ENCODE measurements at regions not wholly inside any gene's neighbourhood (a gene's known extent, or its start where the extent isn't known, plus 50 kb on each side); places are given as distances from the start of the nearest gene placed in this dataset.
"Not testable (repeated sequence)": the region's sequence is repeated elsewhere in the genome, so short reads cannot be mapped to it uniquely, and the experiment has no call there.

DNA sequence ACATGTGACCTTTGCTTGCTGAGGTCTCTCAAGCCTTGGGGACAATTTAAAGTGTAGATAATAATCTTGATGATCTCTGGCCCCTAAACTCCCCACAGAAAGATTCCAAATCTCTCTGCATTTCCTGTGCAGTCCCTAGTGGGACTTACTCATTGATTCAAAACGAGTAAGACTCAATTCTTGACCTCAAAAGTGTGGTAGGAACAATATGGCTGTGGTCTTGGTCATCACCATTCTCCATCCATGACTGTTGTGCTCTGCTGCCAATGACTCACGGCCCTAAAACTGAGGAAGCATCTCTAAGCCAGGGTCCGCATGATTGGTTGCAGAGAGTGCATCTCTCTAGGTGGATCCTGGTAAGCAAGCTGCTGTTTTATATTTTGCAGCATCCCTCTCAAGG lies 268.0 kb downstream of the PTGER3 start:
- DNase-seq (ENCODE audit: low read depth, low spot score), result no peak
- no peaks in the 10 kb centered on the region for H3K9me3 ChIP-seq (ENCODE audit: control insufficient read depth, insufficient read depth, low read length)
- H3K36me3 ChIP-seq (ENCODE audit: control insufficient read depth, insufficient read depth, low read length), result no peaks in the 10 kb centered on the region
- H3K4me3 ChIP-seq (ENCODE audit: low read length), result no peak overlapping the region
- H3K4me1 ChIP-seq (ENCODE audit: control insufficient read depth, insufficient read depth, low read length), result no peaks in the 10 kb centered on the region
- no peaks in the 10 kb centered on the region for H3K27me3 ChIP-seq (ENCODE audit: control insufficient read depth, insufficient read depth, low read length)
- no CpG with 5 or more reads among the region's 3 CpGs for WGBS (ENCODE audit: insufficient coverage, insufficient read length)
- H3K27ac ChIP-seq (ENCODE audit: low read length), result no peak overlapping the region

DNA sequence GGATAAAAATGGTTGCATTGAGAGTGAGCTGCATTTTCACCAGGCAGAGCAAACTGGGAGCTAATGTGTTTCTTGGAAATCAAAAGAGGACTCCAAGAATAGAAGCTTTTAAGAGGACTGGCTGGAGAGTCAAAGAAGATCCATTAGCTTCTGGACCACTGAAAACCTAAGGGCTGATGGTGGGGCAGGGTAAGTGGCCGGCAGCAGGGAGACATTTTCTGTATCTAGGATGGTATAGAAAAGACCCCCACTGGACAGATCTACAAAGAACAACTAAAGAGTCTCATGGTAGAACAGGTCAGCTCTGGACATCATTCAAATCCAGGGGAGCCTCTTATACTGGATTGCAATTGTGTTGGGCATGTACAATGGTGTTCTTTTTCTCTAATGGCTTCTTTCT lies 262.3 kb downstream of the PTGER3 start:
- Histone ChIP-seq H3K4me3 (ENCODE audit: low read length) (no peak overlapping the region), H3K36me3 (ENCODE audit: control insufficient read depth, insufficient read depth, low read length) (no peaks in the 10 kb centered on the region), H3K4me1 (ENCODE audit: control insufficient read depth, insufficient read depth, low read length) (no peaks in the 10 kb centered on the region), H3K27me3 (ENCODE audit: control insufficient read depth, insufficient read depth, low read length) (no peaks in the 10 kb centered on the region), H3K27ac (ENCODE audit: low read length) (no peak overlapping the region), H3K9me3 (ENCODE audit: control insufficient read depth, insufficient read depth, low read length) (no peaks in the 10 kb centered on the region)
- no CpG with 5 or more reads among the region's 1 CpG for WGBS (ENCODE audit: insufficient coverage, insufficient read length)
- no peak for DNase-seq (ENCODE audit: low read depth, low spot score)

DNA sequence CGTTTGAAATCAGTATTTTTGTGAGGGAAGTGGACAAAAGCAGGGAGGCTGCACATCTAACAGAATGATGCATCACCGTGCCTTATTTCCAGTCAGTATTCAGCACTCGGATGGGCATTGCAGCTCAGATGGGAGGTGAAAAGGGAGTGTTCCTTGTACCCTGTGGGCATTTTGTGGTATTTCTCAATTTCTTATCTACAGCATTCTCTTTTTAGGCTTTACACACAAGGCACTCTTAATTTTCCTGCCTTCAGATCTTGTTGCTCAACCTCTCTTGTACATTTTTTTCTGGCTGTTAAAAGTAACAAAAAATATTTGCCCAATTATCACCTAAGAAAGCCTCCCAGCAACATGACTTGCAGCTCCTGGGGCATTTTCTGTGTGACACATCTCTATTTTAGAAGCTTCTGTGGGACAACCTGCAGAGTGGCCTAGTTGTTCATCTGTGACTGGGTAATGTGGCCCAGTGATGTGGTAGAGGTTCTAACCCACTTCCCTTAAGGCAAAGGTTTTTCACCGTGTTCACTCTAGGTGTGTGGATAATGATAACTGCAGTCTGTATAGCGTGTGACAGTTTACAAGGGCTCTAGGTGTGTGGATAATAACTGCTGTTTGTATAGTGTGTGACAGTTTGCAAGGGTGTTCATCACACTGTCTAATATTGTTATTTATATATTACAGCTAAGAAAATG lies 257.2 kb downstream of the PTGER3 start:
- no peak overlapping the region for H3K4me3 ChIP-seq (ENCODE audit: low read length)
- no peaks in the 10 kb centered on the region for H3K9me3 ChIP-seq (ENCODE audit: control insufficient read depth, insufficient read depth, low read length)
- no peaks in the 10 kb centered on the region for H3K36me3 ChIP-seq (ENCODE audit: control insufficient read depth, insufficient read depth, low read length)
- no peaks in the 10 kb centered on the region for H3K27me3 ChIP-seq (ENCODE audit: control insufficient read depth, insufficient read depth, low read length)
- no CpG with 5 or more reads among the region's 5 CpGs for WGBS (ENCODE audit: insufficient coverage, insufficient read length)
- H3K4me1 ChIP-seq (ENCODE audit: control insufficient read depth, insufficient read depth, low read length), result no peaks in the 10 kb centered on the region
- DNase-seq (ENCODE audit: low read depth, low spot score), result no peak
- H3K27ac ChIP-seq (ENCODE audit: low read length), result no peak overlapping the region

DNA sequence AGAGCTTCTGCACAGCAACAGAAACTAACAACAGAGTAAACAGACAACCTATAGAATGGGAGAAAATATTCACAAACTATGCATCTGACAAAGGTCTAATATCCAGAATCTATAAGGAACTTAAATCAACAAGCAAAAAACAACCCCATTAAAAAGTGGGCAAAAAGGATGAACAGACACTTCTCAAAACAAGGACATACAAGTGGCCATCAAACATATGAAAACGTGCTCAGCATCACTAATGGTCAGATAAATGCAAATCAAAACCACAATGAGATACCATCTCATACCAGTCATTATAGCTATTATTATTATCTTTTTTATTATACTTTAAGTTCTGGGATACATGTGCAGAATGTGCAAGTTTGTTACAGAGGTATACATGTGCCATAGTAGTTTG lies 252.6 kb downstream of the PTGER3 start:
- not testable (repeated sequence) for H3K4me1 ChIP-seq (ENCODE audit: control insufficient read depth, insufficient read depth, low read length); H3K9me3 ChIP-seq (ENCODE audit: control insufficient read depth, insufficient read depth, low read length); H3K27ac ChIP-seq (ENCODE audit: low read length); DNase-seq (ENCODE audit: low read depth, low spot score); H3K4me3 ChIP-seq (ENCODE audit: low read length); H3K36me3 ChIP-seq (ENCODE audit: control insufficient read depth, insufficient read depth, low read length); H3K27me3 ChIP-seq (ENCODE audit: control insufficient read depth, insufficient read depth, low read length)
- no CpG with 5 or more reads among the region's 1 CpG for WGBS (ENCODE audit: insufficient coverage, insufficient read length)

DNA sequence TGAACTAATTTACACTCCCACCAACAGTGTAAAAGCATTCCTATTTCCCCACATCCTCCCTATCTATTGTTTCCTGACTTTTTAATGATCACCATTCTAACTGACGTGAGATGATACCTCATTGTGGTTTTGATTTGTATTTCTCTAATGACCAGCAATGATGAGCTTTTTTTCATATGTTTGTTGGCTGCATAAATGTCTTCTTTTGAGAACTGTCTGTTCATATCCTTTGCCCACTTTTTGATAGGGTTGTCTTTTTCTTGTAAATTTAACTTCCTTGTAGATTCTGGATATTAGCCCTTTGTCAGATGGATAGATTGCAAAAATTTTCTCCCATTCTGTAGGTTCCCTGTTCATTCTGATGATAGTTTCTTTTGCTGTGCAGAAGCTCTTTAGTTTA lies 251.3 kb downstream of the PTGER3 start:
- H3K9me3 ChIP-seq (ENCODE audit: control insufficient read depth, insufficient read depth, low read length); H3K4me3 ChIP-seq (ENCODE audit: low read length); H3K27ac ChIP-seq (ENCODE audit: low read length); H3K27me3 ChIP-seq (ENCODE audit: control insufficient read depth, insufficient read depth, low read length); H3K4me1 ChIP-seq (ENCODE audit: control insufficient read depth, insufficient read depth, low read length); H3K36me3 ChIP-seq (ENCODE audit: control insufficient read depth, insufficient read depth, low read length); DNase-seq (ENCODE audit: low read depth, low spot score): not testable (repeated sequence)
- no CpG with 5 or more reads among the region's 1 CpG for WGBS (ENCODE audit: insufficient coverage, insufficient read length)

DNA sequence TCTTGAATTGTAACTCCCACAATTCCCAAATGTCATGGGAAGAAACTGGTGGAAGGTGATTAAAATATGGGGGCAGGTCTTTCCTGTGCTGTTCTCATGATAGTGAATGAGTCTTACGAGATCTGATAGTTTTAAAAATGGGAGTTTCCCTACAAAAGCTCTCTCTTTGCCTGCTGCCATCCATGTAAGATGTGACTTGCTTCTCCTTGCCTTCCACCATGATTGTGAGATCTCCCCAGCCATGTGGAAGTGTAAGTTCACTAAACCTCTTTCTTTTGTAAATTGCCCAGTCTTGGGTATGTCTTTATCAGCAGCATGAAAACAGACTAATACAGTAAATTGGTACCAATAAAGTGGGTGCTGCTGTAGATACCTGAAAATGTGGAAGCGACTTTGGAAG lies 245.0 kb downstream of the PTGER3 start:
- not testable (repeated sequence) for H3K4me1 ChIP-seq (ENCODE audit: control insufficient read depth, insufficient read depth, low read length); H3K9me3 ChIP-seq (ENCODE audit: control insufficient read depth, insufficient read depth, low read length); DNase-seq (ENCODE audit: low read depth, low spot score); H3K4me3 ChIP-seq (ENCODE audit: low read length); H3K36me3 ChIP-seq (ENCODE audit: control insufficient read depth, insufficient read depth, low read length); H3K27ac ChIP-seq (ENCODE audit: low read length); H3K27me3 ChIP-seq (ENCODE audit: control insufficient read depth, insufficient read depth, low read length)
- WGBS (ENCODE audit: insufficient coverage, insufficient read length), result no CpG with 5 or more reads among the region's 2 CpGs

DNA sequence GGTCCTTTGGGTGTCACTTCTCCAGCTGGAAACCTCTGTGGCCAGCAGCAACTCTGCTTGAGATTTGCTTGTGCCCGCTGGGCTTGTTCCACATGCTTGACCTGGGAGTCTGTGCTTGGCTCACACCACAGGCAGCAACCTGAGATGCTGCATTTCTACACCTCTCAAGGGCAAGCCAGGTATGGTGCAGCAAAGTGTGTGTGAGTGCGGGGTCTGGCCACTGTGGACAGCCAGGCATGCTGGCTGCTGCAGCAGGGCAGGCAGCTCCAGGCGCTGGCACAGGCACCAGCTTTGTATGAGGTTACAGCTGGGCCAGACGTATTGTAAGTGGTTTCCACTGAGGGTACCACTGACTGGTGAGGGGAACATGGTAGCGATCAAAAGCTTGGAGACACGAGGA lies 242.0 kb downstream of the PTGER3 start:
- Histone ChIP-seq H3K27me3 (ENCODE audit: control insufficient read depth, insufficient read depth, low read length) (no peaks in the 10 kb centered on the region), H3K4me1 (ENCODE audit: control insufficient read depth, insufficient read depth, low read length) (no peaks in the 10 kb centered on the region; the same call in 1 of the 2 replicates), H3K4me3 (ENCODE audit: low read length) (no peak overlapping the region), H3K9me3 (ENCODE audit: control insufficient read depth, insufficient read depth, low read length) (no peaks in the 10 kb centered on the region), H3K36me3 (ENCODE audit: control insufficient read depth, insufficient read depth, low read length) (no peaks in the 10 kb centered on the region), H3K27ac (ENCODE audit: low read length) (no peak overlapping the region)
- DNase-seq (ENCODE audit: low read depth, low spot score), result no peak
- no CpG with 5 or more reads among the region's 6 CpGs for WGBS (ENCODE audit: insufficient coverage, insufficient read length)

DNA sequence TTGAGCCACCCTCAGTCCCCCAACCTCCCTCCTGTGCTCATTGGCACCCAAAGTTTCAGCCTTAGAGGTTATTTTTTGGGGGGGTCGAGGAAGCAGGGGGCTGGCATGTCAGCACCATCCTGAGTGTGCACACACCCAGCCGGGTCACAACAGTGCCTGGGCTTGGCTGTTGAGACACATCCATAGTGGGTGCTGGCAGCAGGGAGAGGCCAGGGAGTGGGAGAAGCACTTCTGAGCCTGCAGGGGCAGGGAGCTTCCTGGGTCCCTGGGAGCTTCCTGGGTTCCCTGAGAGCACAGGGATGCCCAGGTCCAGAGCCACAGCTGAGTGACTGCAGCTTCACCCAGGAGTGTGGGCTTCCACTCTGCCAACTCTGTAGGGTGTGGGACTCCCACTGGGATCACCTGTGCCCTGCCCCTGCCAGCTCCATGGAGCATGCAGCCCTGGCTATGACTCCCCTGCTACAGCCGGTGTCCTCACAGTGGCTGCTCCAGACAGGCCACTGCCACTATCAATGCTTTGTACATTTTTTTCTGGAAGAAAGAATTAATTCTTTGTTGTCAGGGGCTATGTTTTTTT lies 240.4 kb downstream of the PTGER3 start:
- Histone ChIP-seq H3K27ac (ENCODE audit: low read length) (no peak overlapping the region), H3K36me3 (ENCODE audit: control insufficient read depth, insufficient read depth, low read length) (no peaks in the 10 kb centered on the region), H3K4me3 (ENCODE audit: low read length) (no peak overlapping the region), H3K4me1 (ENCODE audit: control insufficient read depth, insufficient read depth, low read length) (no peaks in the 10 kb centered on the region; the same call in 1 of the 2 replicates), H3K9me3 (ENCODE audit: control insufficient read depth, insufficient read depth, low read length) (no peaks in the 10 kb centered on the region), H3K27me3 (ENCODE audit: control insufficient read depth, insufficient read depth, low read length) (no peaks in the 10 kb centered on the region)
- DNase-seq (ENCODE audit: low read depth, low spot score), result no peak
- WGBS (ENCODE audit: insufficient coverage, insufficient read length), result no CpG with 5 or more reads among the region's 3 CpGs

DNA sequence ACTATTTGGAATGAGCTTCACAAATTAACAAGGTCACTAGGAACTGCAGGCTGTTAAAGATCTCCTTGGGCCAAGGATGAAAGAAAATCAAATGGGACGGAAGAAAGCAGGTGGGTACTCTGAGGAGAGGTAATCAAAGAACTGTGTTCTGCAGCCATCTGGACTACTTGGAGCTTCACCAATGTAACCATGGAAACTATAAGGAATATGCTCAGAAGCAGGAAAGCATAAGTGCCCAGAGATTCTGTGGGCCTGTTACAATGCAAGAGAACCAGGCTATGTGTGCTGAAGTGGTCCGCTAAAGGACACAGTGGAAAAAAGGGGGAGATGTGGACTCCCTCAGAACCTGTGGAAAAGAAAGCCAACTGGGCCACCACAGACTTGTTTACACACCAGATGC lies 238.5 kb downstream of the PTGER3 start:
- Histone ChIP-seq H3K27ac (ENCODE audit: low read length) (no peak overlapping the region), H3K36me3 (ENCODE audit: control insufficient read depth, insufficient read depth, low read length) (no peaks in the 10 kb centered on the region), H3K9me3 (ENCODE audit: control insufficient read depth, insufficient read depth, low read length) (no peaks in the 10 kb centered on the region), H3K4me1 (ENCODE audit: control insufficient read depth, insufficient read depth, low read length) (no peaks in the 10 kb centered on the region; the same call in 1 of the 2 replicates), H3K27me3 (ENCODE audit: control insufficient read depth, insufficient read depth, low read length) (no peaks in the 10 kb centered on the region), H3K4me3 (ENCODE audit: low read length) (no peak overlapping the region)
- no CpG with 5 or more reads among the region's 2 CpGs for WGBS (ENCODE audit: insufficient coverage, insufficient read length)
- no peak for DNase-seq (ENCODE audit: low read depth, low spot score)

DNA sequence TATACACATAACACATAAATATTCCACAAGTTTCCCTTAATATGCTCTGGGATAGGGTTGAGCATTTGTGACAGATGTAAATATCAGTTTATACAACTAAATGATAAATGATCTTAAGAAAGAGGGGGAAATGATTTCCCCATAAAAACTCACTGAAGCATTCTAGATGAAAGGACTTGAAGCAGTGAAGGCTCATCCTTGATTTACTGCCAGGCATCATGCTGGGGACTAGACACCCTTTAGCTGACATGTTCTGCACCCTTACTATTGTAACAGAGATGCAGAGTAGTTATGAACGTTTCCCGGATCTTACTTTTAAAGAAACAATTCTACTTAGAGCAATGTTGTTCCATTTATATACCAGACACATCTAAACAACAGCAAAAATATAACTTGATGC lies 235.8 kb downstream of the PTGER3 start:
- DNase-seq (ENCODE audit: low read depth, low spot score), result no peak
- Histone ChIP-seq H3K27ac (ENCODE audit: low read length) (no peak overlapping the region), H3K4me1 (ENCODE audit: control insufficient read depth, insufficient read depth, low read length) (no peaks in the 10 kb centered on the region; the same call in 1 of the 2 replicates), H3K27me3 (ENCODE audit: control insufficient read depth, insufficient read depth, low read length) (no peaks in the 10 kb centered on the region), H3K9me3 (ENCODE audit: control insufficient read depth, insufficient read depth, low read length) (no peaks in the 10 kb centered on the region), H3K36me3 (ENCODE audit: control insufficient read depth, insufficient read depth, low read length) (no peaks in the 10 kb centered on the region), H3K4me3 (ENCODE audit: low read length) (no peak overlapping the region)
- WGBS (ENCODE audit: insufficient coverage, insufficient read length), result no CpG with 5 or more reads among the region's 2 CpGs
